Lower lobe of right lung (tissue), 2 donors: ENCODE measurements at regions not wholly inside any gene's neighbourhood (a gene's known extent, or its start where the extent isn't known, plus 50 kb on each side); places are given as distances from the start of the nearest gene placed in this dataset.

Experiments used
- ATAC-seq, 2 donors: fragments of 200-7000 bp; cut with Tn5 transposase; one replicate each; pipeline ENCODE4 v1.9.1; 2020 to 2022; ENCODE audit warnings: mild to moderate bottlenecking in 2 of 2, moderate library complexity in 2 of 2
- DNase-seq: peaks from one replicate; pipeline ENCODE4 v3.0.0-alpha.2; 2020
- H3K27ac ChIP-seq: fragments of 200-600 bp; one replicate; pipeline ENCODE4 v1.8.0; 2022
- H3K27me3 ChIP-seq: fragments of 200-600 bp; one replicate; pipeline ENCODE4 v1.8.0; 2022; ENCODE audit warnings: low read depth
- H3K36me3 ChIP-seq: fragments of 200-600 bp; one replicate; pipeline ENCODE4 v1.8.0; 2022; ENCODE audit warnings: mild to moderate bottlenecking
- H3K4me1 ChIP-seq: fragments of 200-600 bp; one replicate; pipeline ENCODE4 v1.8.0; 2022
- H3K4me3 ChIP-seq: fragments of 200-600 bp; one replicate; pipeline ENCODE4 v1.8.0; 2022; ENCODE audit warnings: mild to moderate bottlenecking
- H3K9me3 ChIP-seq: fragments of 200-600 bp; one replicate; pipeline ENCODE4 v1.8.0; 2022
- intact Hi-C: fragments of 100-400 bp; cut with DNase I; formaldehyde crosslinking; loops from one replicate; pipeline ENCODE4 v1.11.0; 2022
- TF ChIP-seq, protein P1 (sequence below): fragments of 200-600 bp; IDR thresholded peaks from one replicate; pipeline ENCODE4 v1.8.0; 2022; ENCODE audit warnings: antibody characterized with exemption, mild to moderate bottlenecking
- donor health status: DM: no; HTN: yes; CAD: no; lungs with severe emphysema.

DNA sequence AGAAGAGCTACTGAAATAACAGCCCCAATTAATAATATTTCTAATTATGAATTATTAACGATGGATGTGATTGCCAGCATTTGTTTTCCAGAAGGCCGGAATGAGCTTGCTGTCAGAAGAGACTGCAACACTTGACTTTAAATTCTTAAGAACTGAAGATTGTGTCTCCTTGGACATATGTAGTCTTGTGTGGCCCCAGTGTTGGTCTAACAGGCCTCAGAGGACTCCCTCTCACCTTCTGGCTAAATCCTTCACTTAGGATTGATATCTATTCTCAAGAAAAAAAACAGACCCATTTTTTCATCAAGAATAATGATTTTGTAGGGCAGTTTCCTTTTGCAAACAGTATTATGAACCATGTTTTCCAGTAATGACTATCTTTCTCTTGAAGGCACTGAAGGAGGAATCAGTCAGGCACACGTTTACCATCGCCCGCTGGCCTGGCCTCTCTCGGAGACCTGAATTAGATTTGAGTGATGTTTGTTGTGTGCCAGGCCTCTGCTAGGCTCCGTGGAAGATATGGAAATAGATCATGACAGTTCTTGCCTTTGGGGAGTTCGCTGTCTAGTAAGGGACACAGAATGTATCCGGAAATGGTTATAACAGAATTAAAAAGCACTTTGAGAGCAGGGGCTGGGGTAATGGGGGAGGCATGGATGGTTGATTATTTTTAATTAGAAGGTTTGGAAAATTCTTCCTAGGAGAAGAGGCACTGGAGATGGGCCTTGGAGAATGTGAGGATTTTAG is 258.0 kb downstream of the MYCN start:
- Histone ChIP-seq H3K27ac (no peak overlapping the region), H3K27me3 (no peaks in the 10 kb centered on the region), H3K9me3 (no peaks in the 10 kb centered on the region), H3K4me1 (no peaks in the 10 kb centered on the region), H3K4me3 (no peak overlapping the region), H3K36me3 (no peaks in the 10 kb centered on the region)
- TF ChIP-seq, protein P1, sequence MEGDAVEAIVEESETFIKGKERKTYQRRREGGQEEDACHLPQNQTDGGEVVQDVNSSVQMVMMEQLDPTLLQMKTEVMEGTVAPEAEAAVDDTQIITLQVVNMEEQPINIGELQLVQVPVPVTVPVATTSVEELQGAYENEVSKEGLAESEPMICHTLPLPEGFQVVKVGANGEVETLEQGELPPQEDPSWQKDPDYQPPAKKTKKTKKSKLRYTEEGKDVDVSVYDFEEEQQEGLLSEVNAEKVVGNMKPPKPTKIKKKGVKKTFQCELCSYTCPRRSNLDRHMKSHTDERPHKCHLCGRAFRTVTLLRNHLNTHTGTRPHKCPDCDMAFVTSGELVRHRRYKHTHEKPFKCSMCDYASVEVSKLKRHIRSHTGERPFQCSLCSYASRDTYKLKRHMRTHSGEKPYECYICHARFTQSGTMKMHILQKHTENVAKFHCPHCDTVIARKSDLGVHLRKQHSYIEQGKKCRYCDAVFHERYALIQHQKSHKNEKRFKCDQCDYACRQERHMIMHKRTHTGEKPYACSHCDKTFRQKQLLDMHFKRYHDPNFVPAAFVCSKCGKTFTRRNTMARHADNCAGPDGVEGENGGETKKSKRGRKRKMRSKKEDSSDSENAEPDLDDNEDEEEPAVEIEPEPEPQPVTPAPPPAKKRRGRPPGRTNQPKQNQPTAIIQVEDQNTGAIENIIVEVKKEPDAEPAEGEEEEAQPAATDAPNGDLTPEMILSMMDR, result no peak
- DNase-seq (no peak), ATAC-seq (no peak)
- intact Hi-C loops, result no loop called here

DNA sequence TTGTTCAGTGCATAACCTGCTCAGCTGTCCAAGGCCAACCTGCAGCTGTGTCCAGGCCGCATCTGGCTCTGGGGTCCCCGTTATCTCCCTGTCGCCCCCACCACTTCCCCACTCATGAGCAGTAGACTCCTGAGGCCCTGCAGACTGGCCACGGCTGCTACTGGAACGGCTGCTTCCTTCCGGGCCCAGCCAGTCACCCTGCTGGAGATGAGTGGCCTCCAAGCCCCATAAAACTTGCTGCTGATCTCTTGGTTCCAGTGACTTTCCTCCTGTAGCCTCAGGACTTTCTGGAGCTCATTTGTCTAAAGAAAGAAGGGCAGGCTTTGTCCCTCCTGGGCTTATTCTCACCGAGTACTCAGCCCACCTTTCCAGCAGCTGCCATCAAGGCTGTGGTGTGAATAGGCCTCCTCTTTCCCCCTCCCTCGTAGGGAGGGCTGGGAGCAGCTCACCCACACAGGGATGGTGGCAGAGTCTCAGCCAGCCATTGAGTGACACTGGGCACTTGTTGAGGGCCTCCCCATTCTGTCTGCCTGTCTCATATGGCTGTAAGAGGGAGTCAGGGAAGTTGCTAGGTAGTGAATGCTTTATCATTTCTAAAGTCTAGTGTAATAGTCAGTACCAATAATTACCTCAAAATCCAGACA is 257.3 kb downstream of the MYCN start:
- no peak overlapping the region for H3K27ac ChIP-seq
- DNase-seq (no peak), ATAC-seq (no peak)
- TF ChIP-seq, protein P1, result no peak
- H3K27me3 ChIP-seq, result no peaks in the 10 kb centered on the region
- intact Hi-C loops, result no loop called here
- no peak overlapping the region for H3K4me3 ChIP-seq
- no peaks in the 10 kb centered on the region for H3K36me3 ChIP-seq
- H3K9me3 ChIP-seq, result no peaks in the 10 kb centered on the region
- no peaks in the 10 kb centered on the region for H3K4me1 ChIP-seq

DNA sequence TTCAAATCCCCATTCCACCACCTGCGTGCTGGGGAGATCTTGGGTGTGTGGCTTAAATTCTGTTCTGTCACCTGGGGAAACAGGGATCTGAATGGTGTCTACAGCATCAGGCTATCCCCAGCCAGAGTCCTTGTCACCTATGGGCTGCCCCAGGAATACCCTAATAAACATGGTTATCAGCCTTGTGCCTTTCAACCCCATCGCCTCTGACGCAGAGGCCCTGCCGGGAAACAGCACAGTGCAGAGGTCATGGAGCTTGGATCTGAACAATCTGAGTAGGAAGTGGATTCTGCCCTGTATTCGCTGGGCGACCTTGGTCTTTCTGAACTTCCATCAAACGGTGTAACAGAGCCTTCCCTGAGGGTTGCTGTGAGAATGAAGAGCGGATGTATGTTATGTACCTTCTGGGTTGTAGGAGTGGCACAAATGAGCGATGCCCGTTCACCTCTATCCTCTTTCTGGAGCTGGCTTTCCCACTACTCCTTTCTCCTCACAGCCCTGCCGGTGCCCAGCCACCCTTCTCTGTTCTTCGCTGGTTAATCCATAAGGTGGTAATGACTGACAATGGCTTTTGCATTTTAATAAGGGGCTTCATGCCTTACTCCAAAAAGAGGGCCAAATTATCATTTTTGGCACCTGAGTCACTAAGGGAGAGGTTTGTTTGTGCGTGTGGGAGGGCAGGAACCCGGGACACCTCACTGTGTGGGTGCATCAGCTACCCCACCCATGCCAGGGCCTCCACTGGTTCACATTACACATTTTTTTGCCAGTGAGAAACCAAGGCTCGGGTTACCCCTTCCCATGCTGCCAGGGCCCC is 256.5 kb downstream of the MYCN start:
- Histone ChIP-seq H3K27me3 (no peaks in the 10 kb centered on the region), H3K4me3 (no peak overlapping the region), H3K4me1 (no peaks in the 10 kb centered on the region), H3K27ac (no peak overlapping the region), H3K9me3 (no peaks in the 10 kb centered on the region), H3K36me3 (no peaks in the 10 kb centered on the region)
- ATAC-seq (no peak), DNase-seq (no peak)
- TF ChIP-seq, protein P1, result no peak
- intact Hi-C loops, result no loop called here

DNA sequence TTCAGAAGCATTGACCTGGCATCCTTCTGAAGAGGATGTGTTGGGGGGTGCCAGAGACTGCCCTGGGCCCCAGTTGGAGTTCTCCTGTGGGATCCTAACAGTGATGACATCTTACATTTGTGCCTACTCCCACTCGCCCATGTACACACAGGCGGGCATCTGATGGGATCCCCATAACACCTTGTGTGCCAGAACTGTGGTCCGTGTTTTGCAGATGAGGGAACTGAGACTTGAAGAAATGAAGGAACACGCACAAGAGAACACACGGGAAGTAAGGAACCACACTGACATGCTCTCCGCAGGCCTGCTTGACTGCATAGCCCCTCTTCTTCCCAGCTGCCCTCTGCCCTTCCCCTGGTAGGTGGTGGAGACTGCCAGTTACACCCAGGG is 255.3 kb downstream of the MYCN start:
- intact Hi-C loops, result no loop called here
- ATAC-seq (no peak), DNase-seq (no peak)
- TF ChIP-seq, protein P1, result no peak
- Histone ChIP-seq H3K9me3 (no peaks in the 10 kb centered on the region), H3K36me3 (no peaks in the 10 kb centered on the region), H3K27ac (no peak overlapping the region), H3K27me3 (no peaks in the 10 kb centered on the region), H3K4me1 (no peaks in the 10 kb centered on the region), H3K4me3 (no peak overlapping the region)

DNA sequence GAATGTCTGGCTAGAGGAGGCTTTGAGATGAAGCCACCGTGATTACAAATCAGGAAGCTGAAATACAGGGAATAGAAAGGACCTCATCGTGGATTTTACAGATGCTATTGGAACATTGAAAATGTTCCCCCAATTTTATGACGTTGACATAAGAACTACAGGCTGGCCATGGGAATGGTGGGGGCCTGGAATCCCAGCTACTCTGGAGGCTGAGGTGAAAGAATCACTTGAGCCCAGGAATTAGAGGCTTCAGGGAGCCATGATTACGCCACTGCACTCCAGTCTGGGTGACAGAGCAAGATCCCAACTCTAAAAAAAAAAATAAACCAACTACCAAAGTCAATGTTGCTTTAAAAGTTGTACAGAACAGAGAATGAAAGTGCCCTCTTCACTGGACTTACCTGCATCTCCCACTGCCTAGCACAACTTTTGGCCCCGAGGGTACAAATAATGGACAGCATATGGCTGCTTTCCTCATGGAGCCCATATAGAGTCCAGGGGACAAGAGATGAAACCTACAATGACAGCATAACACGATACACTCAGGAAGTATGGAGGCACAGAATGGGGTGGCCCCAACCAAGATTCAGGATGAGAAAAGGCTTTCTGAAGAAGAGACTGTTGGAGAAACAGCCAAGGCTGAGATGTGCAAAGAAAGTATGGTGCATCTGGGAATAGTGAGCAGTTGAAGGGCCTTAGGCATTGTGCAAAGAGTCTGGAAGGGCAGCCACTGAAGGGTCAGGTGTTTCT is 254.8 kb downstream of the MYCN start:
- no peaks in the 10 kb centered on the region for H3K4me1 ChIP-seq
- ATAC-seq, result no peak
- no peaks in the 10 kb centered on the region for H3K36me3 ChIP-seq
- no peaks in the 10 kb centered on the region for H3K27me3 ChIP-seq
- no peak overlapping the region for H3K27ac ChIP-seq
- DNase-seq, result no peak
- no peaks in the 10 kb centered on the region for H3K9me3 ChIP-seq
- H3K4me3 ChIP-seq, result no peak overlapping the region
- TF ChIP-seq, protein P1, result no peak
- intact Hi-C loops, result no loop called here
